ENCODE measurements at regions not wholly inside any gene's neighbourhood (a gene's known extent, or its start where the extent isn't known, plus 50 kb on each side); places are given as distances from the start of the nearest gene placed in this dataset.
A peak's percentile ranks its signal among the peaks of the same experiment; 100 is the strongest.
"Not testable (repeated sequence)": the region's sequence is repeated elsewhere in the genome, so short reads cannot be mapped to it uniquely, and the experiment has no call there.

DNA sequence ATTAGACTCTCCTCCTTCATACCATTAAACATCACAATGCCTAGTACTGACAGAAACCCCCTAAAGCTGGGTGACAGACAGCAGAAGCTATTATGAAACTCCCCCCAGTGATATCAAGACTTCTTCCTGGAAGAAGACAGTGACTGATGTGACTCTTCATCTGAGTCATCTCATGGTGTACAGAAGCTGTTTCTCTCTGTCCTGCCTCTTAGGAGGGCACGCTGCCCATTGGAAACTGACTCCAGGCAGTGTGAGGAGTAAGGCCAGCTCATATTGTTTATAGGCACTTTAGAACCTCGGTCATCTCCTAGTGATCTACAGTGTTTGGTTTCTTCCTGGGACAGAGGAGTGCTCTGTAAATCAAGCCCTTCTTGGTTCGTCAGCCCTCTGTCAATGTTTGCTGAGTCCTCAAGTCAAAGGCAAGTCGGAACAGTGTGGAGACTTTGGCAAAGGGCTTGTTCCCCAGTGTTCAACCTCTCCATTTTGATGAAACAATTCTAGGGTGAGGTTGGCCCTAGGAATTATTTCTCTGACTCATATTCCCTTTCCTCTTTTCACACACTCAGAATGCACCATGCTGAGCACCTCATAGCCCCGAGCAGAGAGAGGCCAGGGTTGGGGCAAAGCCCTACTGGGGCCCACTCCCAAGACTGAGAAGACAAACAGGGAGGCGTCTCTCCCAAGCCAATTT lies 172.5 kb upstream of the TMEM45B start:
- ChIA-PET CTCF (no interaction called here), POLR2A (no interaction called here)
- Histone ChIP-seq H3K36me3 (ENCODE audit: control insufficient read depth, insufficient read depth, low read length) (no peaks in the 10 kb centered on the region), H3K4me3 (ENCODE audit: low read depth, low read length) (no peak overlapping the region), H3K27me3 (ENCODE audit: control insufficient read depth, insufficient read depth, low read length) (no peaks in the 10 kb centered on the region)
- DNase-seq (ENCODE audit: low read depth), result peak; percentile 22
- TF ChIP-seq, protein P1, sequence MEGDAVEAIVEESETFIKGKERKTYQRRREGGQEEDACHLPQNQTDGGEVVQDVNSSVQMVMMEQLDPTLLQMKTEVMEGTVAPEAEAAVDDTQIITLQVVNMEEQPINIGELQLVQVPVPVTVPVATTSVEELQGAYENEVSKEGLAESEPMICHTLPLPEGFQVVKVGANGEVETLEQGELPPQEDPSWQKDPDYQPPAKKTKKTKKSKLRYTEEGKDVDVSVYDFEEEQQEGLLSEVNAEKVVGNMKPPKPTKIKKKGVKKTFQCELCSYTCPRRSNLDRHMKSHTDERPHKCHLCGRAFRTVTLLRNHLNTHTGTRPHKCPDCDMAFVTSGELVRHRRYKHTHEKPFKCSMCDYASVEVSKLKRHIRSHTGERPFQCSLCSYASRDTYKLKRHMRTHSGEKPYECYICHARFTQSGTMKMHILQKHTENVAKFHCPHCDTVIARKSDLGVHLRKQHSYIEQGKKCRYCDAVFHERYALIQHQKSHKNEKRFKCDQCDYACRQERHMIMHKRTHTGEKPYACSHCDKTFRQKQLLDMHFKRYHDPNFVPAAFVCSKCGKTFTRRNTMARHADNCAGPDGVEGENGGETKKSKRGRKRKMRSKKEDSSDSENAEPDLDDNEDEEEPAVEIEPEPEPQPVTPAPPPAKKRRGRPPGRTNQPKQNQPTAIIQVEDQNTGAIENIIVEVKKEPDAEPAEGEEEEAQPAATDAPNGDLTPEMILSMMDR (IDR thresholded peaks at IDR 0.05; ENCODE audit: insufficient read depth, low read depth, low read length), result no peak

GRCh38 chr11:129644326-129644725 lies 171.3 kb upstream of the TMEM45B start:
- POLR2A ChIA-PET, result no interaction called here
- Histone ChIP-seq H3K27me3 (ENCODE audit: control insufficient read depth, insufficient read depth, low read length) (no peaks in the 10 kb centered on the region), H3K4me3 (ENCODE audit: low read depth, low read length) (no peak overlapping the region), H3K36me3 (ENCODE audit: control insufficient read depth, insufficient read depth, low read length) (no peaks in the 10 kb centered on the region)
- TF ChIP-seq, protein P1 (IDR thresholded peaks at IDR 0.05; ENCODE audit: insufficient read depth, low read depth, low read length), result no peak
- CTCF ChIA-PET, result no interaction called here
- DNase-seq (ENCODE audit: low read depth), result no peak

DNA sequence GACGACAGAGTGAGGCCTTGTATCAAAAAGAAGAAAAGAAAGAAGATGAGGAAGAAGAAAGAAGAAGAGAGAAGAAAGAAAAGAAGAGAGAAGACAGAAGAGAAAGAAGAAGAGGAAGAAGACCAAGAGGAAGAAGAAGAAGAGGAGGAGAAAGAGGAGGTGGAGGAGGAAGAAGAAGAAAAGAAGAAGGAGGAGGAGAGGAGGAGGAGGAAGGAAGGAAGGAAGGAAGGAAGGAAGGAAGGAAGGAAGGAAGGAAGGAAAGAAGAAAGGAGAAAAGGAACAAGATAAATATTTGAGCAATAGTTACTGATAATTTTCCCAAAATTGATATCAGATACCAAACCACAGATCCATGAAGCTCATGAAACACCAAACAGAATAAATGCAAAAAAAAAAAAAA lies 169.7 kb upstream of the TMEM45B start:
- no peaks in the 10 kb centered on the region for H3K36me3 ChIP-seq (ENCODE audit: control insufficient read depth, insufficient read depth, low read length)
- TF ChIP-seq, protein P1 (IDR thresholded peaks at IDR 0.05; ENCODE audit: insufficient read depth, low read depth, low read length), result no peak
- POLR2A ChIA-PET, result no interaction called here
- no peak overlapping the region for H3K4me3 ChIP-seq (ENCODE audit: low read depth, low read length)
- CTCF ChIA-PET, result no interaction called here
- H3K27me3 ChIP-seq (ENCODE audit: control insufficient read depth, insufficient read depth, low read length), result no peaks in the 10 kb centered on the region
- DNase-seq (ENCODE audit: low read depth), result no peak

DNA sequence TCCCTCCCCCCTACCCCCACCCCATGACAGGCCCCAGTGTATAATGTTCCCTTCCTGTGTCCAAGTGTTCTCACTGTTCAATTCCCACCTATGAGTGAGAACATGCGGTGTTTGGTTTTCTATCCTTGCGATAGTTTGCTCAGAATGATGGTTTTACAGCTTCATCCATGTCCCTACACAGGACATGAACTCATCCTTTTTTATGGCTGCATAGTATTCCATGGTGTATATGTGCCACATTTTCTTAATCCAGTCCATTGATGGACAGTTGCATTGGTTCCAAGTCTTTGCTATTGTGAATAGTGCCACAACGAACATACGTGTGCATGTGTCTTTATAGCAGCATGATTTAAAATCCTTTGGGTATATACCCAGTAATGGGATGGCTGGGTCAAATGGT lies 165.6 kb upstream of the TMEM45B start:
- POLR2A ChIA-PET; H3K36me3 ChIP-seq (ENCODE audit: control insufficient read depth, insufficient read depth, low read length): not testable (repeated sequence)

GRCh38 chr11:129652835-129653234 lies 162.8 kb upstream of the TMEM45B start:
- CTCF ChIA-PET, result interaction anchor here (1.3 kb wide), 1 partner anchor 14 kb away, joined by 3 read pairs; no protein-coding TSS in a partner anchor
- POLR2A ChIA-PET, result no interaction called here
- TF ChIP-seq, protein P1 (IDR thresholded peaks at IDR 0.05; ENCODE audit: insufficient read depth, low read depth, low read length), result no peak
- no peaks in the 10 kb centered on the region for H3K36me3 ChIP-seq (ENCODE audit: control insufficient read depth, insufficient read depth, low read length)
- no peaks in the 10 kb centered on the region for H3K27me3 ChIP-seq (ENCODE audit: control insufficient read depth, insufficient read depth, low read length)
- H3K4me3 ChIP-seq (ENCODE audit: low read depth, low read length), result no peak overlapping the region
- DNase-seq (ENCODE audit: low read depth), result no peak

More for the DNA sequence above, 165.6 kb upstream of the TMEM45B start:
- DNase-seq (ENCODE audit: low read depth); H3K27me3 ChIP-seq (ENCODE audit: control insufficient read depth, insufficient read depth, low read length); H3K4me3 ChIP-seq (ENCODE audit: low read depth, low read length); CTCF ChIA-PET: not testable (repeated sequence)

GRCh38 chr11:129655247-129655832 lies 160.3 kb upstream of the TMEM45B start:
- no peaks in the 10 kb centered on the region for H3K36me3 ChIP-seq (ENCODE audit: control insufficient read depth, insufficient read depth, low read length)
- no peaks in the 10 kb centered on the region for H3K27me3 ChIP-seq (ENCODE audit: control insufficient read depth, insufficient read depth, low read length)
- TF ChIP-seq, protein P1 (IDR thresholded peaks at IDR 0.05; ENCODE audit: insufficient read depth, low read depth, low read length), result no peak
- no peak for DNase-seq (ENCODE audit: low read depth)
- no peak overlapping the region for H3K4me3 ChIP-seq (ENCODE audit: low read depth, low read length)
- ChIA-PET POLR2A (no interaction called here), CTCF (no interaction called here)

Data from BJ (cell line).